ENCODE measurements at regions not wholly inside any gene's neighbourhood (a gene's known extent, or its start where the extent isn't known, plus 50 kb on each side); places are given as distances from the start of the nearest gene placed in this dataset.

GRCh38 chr4:168028970-168029597 lies 63.3 kb upstream of the ANXA10 start:
- Histone ChIP-seq H3K9me3 (no peaks in the 10 kb centered on the region), H3K4me1 (no peaks in the 10 kb centered on the region), H3K36me3 (no peaks in the 10 kb centered on the region), H3K27me3 (no peaks in the 10 kb centered on the region), H3K4me3 (ENCODE audit: low read depth, low read length) (no peak overlapping the region)
- DNase-seq, result peak; percentile 25
- no peak for TF ChIP-seq CTCF (IDR thresholded peaks at IDR 0.05; ENCODE audit: low read depth, low read length)

GRCh38 chr4:168037676-168038075 lies 54.7 kb upstream of the ANXA10 start:
- TF ChIP-seq CTCF (IDR thresholded peaks at IDR 0.05; ENCODE audit: low read depth, low read length), result no peak
- no peaks in the 10 kb centered on the region for H3K36me3 ChIP-seq
- no peaks in the 10 kb centered on the region for H3K27me3 ChIP-seq
- DNase-seq, result no peak
- H3K4me3 ChIP-seq (ENCODE audit: low read depth, low read length), result no peak overlapping the region
- no peaks in the 10 kb centered on the region for H3K4me1 ChIP-seq
- no peaks in the 10 kb centered on the region for H3K9me3 ChIP-seq

- Histone ChIP-seq H3K36me3 (no peaks in the 10 kb centered on the region), H3K27me3 (no peaks in the 10 kb centered on the region), H3K9me3 (no peaks in the 10 kb centered on the region), H3K4me3 (ENCODE audit: low read depth, low read length) (no peak overlapping the region), H3K4me1 (no peaks in the 10 kb centered on the region)
- TF ChIP-seq CTCF (IDR thresholded peaks at IDR 0.05; ENCODE audit: low read depth, low read length), result no peak
- DNase-seq, result no peak
These were observed 52.7 kb upstream of the ANXA10 start for GRCh38 chr4:168039593-168039992.

Measured in BE2C (cell line).